Keratinocyte (primary cell): ENCODE measurements at regions not wholly inside any gene's neighbourhood (a gene's known extent, or its start where the extent isn't known, plus 50 kb on each side); places are given as distances from the start of the nearest gene placed in this dataset.

ENCODE experiments used
- DNase-seq: peaks from one replicate; pipeline ENCODE4 v3.0.0-alpha.2; 2011; ENCODE audit warnings: low read depth, missing footprints, low spot score
- FAIRE-seq: peaks from 2 replicates; lab custom pipeline; 2011; peaks lifted over from hg19 to GRCh38; lab: Jason Lieb, UNC
- H2AFZ ChIP-seq: 2 replicates; pipeline ENCODE4 v1.6.0; 2012; ENCODE audit warnings: low read length, control low read depth, inconsistent platforms; ENCODE audit not compliant: control insufficient read depth
- H3K27ac ChIP-seq: 2 replicates; pipeline ENCODE4 v1.5.1; 2011; ENCODE audit warnings: low read length; ENCODE audit not compliant: control insufficient read depth, insufficient read depth
- H3K27me3 ChIP-seq: 3 replicates; pipeline ENCODE4 v1.6.0; 2011; ENCODE audit warnings: low read length; ENCODE audit not compliant: control insufficient read depth, insufficient read depth; ENCODE audit errors: extremely low read depth
- H3K36me3 ChIP-seq, 2 experiments: 2 replicates in 1 of 2; 3 replicates in 1 of 2; pipeline ENCODE4 v1.5.1; 2011; ENCODE audit warnings: low read length in 2 of 2, mild to moderate bottlenecking in 1 of 2; ENCODE audit not compliant: control insufficient read depth in 2 of 2, insufficient read depth in 2 of 2; ENCODE audit errors: extremely low read depth in 1 of 2
- H3K4me1 ChIP-seq: 3 replicates; pipeline ENCODE4 v1.5.1; 2011; ENCODE audit warnings: low read length; ENCODE audit not compliant: control insufficient read depth, insufficient read depth; ENCODE audit errors: extremely low read depth
- H3K4me2 ChIP-seq: 3 replicates; pipeline ENCODE4 v1.6.0; 2011; ENCODE audit warnings: low read depth, low read length; ENCODE audit not compliant: control insufficient read depth, insufficient read depth; ENCODE audit errors: extremely low read depth
- H3K4me3 ChIP-seq, 3 experiments: fragments of 200-600 bp in 1 of 3; sonication (generic) in 1 of 3; 2 replicates in 2 of 3; 3 replicates in 1 of 3; pipeline ENCODE4 v1.5.1; 2011 to 2016; ENCODE audit warnings: low read length in 3 of 3, mild to moderate bottlenecking in 3 of 3, control low read depth in 2 of 3, inconsistent platforms in 1 of 3, low read depth in 1 of 3, mixed read lengths in 1 of 3, mixed run types in 1 of 3, moderate library complexity in 1 of 3; ENCODE audit not compliant: control insufficient read depth in 2 of 3, insufficient read depth in 2 of 3; ENCODE audit errors: extremely low read depth in 1 of 3
- H3K79me2 ChIP-seq: 2 replicates; pipeline ENCODE4 v1.6.0; 2012; ENCODE audit warnings: low read length; ENCODE audit not compliant: control insufficient read depth, insufficient read depth
- H3K9ac ChIP-seq: 3 replicates; pipeline ENCODE4 v1.6.0; 2011; ENCODE audit warnings: low read length; ENCODE audit not compliant: control insufficient read depth, insufficient read depth; ENCODE audit errors: extremely low read depth
- H3K9me1 ChIP-seq: 3 replicates; pipeline ENCODE4 v1.6.0; 2011; ENCODE audit warnings: low read length; ENCODE audit not compliant: control insufficient read depth, insufficient read depth; ENCODE audit errors: extremely low read depth
- H3K9me3 ChIP-seq: 2 replicates; pipeline ENCODE4 v1.5.1; 2012; ENCODE audit warnings: low read depth, low read length; ENCODE audit not compliant: control insufficient read depth
- H4K20me1 ChIP-seq: 3 replicates; pipeline ENCODE4 v1.6.0; 2011; ENCODE audit warnings: low read length; ENCODE audit not compliant: control insufficient read depth, insufficient read depth; ENCODE audit errors: extremely low read depth
- EZH2 ChIP-seq: IDR thresholded peaks from one replicate; pipeline ENCODE4 v1.6.1; 2012; ENCODE audit warnings: inconsistent platforms, mild to moderate bottlenecking, low read length, moderate library complexity
- dilution Hi-C: fragments of 300-500 bp; cut with MboI; formaldehyde crosslinking; loops from one replicate; pipeline ENCODE4 v1.7.0; 2020; ENCODE audit warnings: low sequenced_read_pairs; ENCODE audit not compliant: extremely low pct_ligation_motif_present
- TF ChIP-seq, protein P1 (sequence below), 3 experiments: IDR thresholded peaks in 1 of 3; conservative IDR thresholded peaks in 1 of 3; optimal IDR thresholded peaks in 1 of 3; 2 replicates in 2 of 3; 3 replicates in 1 of 3; pipeline versions ENCODE3 to v1.5.1; 2011; ENCODE audit warnings: low read length in 3 of 3, mild to moderate bottlenecking in 3 of 3, moderate library complexity in 2 of 3, control low read depth in 1 of 3, inconsistent platforms in 1 of 3; ENCODE audit not compliant: insufficient read depth in 2 of 3; ENCODE audit errors: extremely low read depth in 1 of 3

- Histone ChIP-seq H3K4me1 (no peaks in the 10 kb centered on the region), H3K36me3 (no peaks in the 10 kb centered on the region), H3K9me3 (no peaks in the 10 kb centered on the region), H2AFZ (peak overlapping the region; percentile 34), H3K4me3 (no peak overlapping the region), H4K20me1 (no peaks in the 10 kb centered on the region), H3K9me1 (no peaks in the 10 kb centered on the region), H3K27me3 (no peaks in the 10 kb centered on the region), H3K27ac (no peak overlapping the region), H3K9ac (no peak overlapping the region), H3K4me2 (no peak overlapping the region), H3K79me2 (no peaks in the 10 kb centered on the region)
- dilution Hi-C loops = no loop called here
- DNase-seq (no peak), FAIRE-seq (no peak)
- no peak for TF ChIP-seq EZH2
- TF ChIP-seq, protein P1, sequence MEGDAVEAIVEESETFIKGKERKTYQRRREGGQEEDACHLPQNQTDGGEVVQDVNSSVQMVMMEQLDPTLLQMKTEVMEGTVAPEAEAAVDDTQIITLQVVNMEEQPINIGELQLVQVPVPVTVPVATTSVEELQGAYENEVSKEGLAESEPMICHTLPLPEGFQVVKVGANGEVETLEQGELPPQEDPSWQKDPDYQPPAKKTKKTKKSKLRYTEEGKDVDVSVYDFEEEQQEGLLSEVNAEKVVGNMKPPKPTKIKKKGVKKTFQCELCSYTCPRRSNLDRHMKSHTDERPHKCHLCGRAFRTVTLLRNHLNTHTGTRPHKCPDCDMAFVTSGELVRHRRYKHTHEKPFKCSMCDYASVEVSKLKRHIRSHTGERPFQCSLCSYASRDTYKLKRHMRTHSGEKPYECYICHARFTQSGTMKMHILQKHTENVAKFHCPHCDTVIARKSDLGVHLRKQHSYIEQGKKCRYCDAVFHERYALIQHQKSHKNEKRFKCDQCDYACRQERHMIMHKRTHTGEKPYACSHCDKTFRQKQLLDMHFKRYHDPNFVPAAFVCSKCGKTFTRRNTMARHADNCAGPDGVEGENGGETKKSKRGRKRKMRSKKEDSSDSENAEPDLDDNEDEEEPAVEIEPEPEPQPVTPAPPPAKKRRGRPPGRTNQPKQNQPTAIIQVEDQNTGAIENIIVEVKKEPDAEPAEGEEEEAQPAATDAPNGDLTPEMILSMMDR (optimal IDR thresholded peaks at IDR 0.05 in 1 of 3, IDR thresholded peaks at IDR 0.05 in 1 of 3, conservative IDR thresholded peaks at IDR 0.05 in 1 of 3; ENCODE audit: extremely low read depth in 1 of 3, insufficient read depth in 2 of 3, low read length in 3 of 3) = no peak
Measured at GRCh38 chr4:126959056-126959745, 673.6 kb upstream of the INTU start.

- no peak overlapping the region for H3K27ac ChIP-seq
- H3K4me1 ChIP-seq = no peaks in the 10 kb centered on the region
- DNase-seq (no peak), FAIRE-seq (no peak)
- no peaks in the 10 kb centered on the region for H4K20me1 ChIP-seq
- no peak overlapping the region for H3K9ac ChIP-seq
- no peaks in the 10 kb centered on the region for H3K9me1 ChIP-seq
- no peak for TF ChIP-seq EZH2
- no peaks in the 10 kb centered on the region for H3K79me2 ChIP-seq
- H2AFZ ChIP-seq = no peak overlapping the region
- H3K4me2 ChIP-seq = no peak overlapping the region
- no peaks in the 10 kb centered on the region for H3K36me3 ChIP-seq
- H3K27me3 ChIP-seq = no peaks in the 10 kb centered on the region
- no peak overlapping the region for H3K4me3 ChIP-seq
- no peaks in the 10 kb centered on the region for H3K9me3 ChIP-seq
- dilution Hi-C loops = no loop called here
Measured at GRCh38 chr4:126960760-126961159, 672.0 kb upstream of the INTU start.

DNA sequence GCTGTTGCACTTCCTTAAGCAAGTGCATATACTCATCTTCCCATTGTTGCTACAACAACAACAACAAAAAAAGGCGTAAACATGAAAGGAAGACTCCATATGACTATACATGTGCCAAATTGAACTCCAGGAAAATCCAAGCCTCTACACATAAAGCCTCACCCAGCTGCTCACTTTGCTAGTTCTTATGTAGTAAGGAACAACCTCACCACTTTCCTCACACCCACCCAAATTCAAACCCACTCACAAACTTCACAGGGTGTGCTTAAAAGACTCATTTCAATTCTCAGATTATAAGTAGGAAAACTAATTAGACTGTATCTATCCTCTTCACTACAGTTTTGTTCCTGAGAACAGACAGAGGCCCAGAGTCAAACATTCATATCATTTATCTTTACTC, 671.1 kb upstream of the INTU start:
- Histone ChIP-seq H3K4me1 (no peaks in the 10 kb centered on the region), H3K4me3 (no peak overlapping the region), H3K79me2 (no peaks in the 10 kb centered on the region), H3K9ac (no peak overlapping the region), H3K4me2 (no peak overlapping the region), H3K9me3 (no peaks in the 10 kb centered on the region), H3K9me1 (no peaks in the 10 kb centered on the region), H3K36me3 (no peaks in the 10 kb centered on the region), H4K20me1 (no peaks in the 10 kb centered on the region), H2AFZ (no peak overlapping the region), H3K27me3 (no peaks in the 10 kb centered on the region), H3K27ac (no peak overlapping the region)
- dilution Hi-C loops = no loop called here
- FAIRE-seq = no peak
- no peak for DNase-seq
- no peak for TF ChIP-seq EZH2
- TF ChIP-seq, protein P1 (optimal IDR thresholded peaks at IDR 0.05 in 1 of 3, IDR thresholded peaks at IDR 0.05 in 1 of 3, conservative IDR thresholded peaks at IDR 0.05 in 1 of 3; ENCODE audit: extremely low read depth in 1 of 3, insufficient read depth in 2 of 3, low read length in 3 of 3) = no peak
